HUES48 (cell line): ENCODE measurements at regions not wholly inside any gene's neighbourhood (a gene's known extent, or its start where the extent isn't known, plus 50 kb on each side); places are given as distances from the start of the nearest gene placed in this dataset.

Source experiments
- H3K27ac ChIP-seq: one replicate; pipeline ENCODE4 v1.7.0; 2013; ENCODE audit warnings: low read depth, low read length, inconsistent platforms
- H3K27me3 ChIP-seq: 2 replicates; pipeline ENCODE4 v1.6.1; 2013; ENCODE audit warnings: mild to moderate bottlenecking, low read length; ENCODE audit not compliant: control insufficient read depth, insufficient read depth
- H3K36me3 ChIP-seq: 2 replicates; pipeline ENCODE4 v1.6.1; 2013; ENCODE audit warnings: low read length; ENCODE audit not compliant: control insufficient read depth, insufficient read depth
- H3K4me1 ChIP-seq: 2 replicates; pipeline ENCODE4 v1.6.1; 2013; ENCODE audit warnings: mild to moderate bottlenecking, low read length; ENCODE audit not compliant: control insufficient read depth, insufficient read depth
- H3K4me3 ChIP-seq: 2 replicates; pipeline ENCODE4 v1.5.1; 2013; ENCODE audit warnings: mild to moderate bottlenecking, low read depth, low read length
- H3K9ac ChIP-seq: 2 replicates; pipeline ENCODE4 v1.6.1; 2013; ENCODE audit warnings: mild to moderate bottlenecking, low read depth, low read length, moderate library complexity
- H3K9me3 ChIP-seq: 2 replicates; pipeline ENCODE4 v1.6.1; 2013; ENCODE audit warnings: low read length; ENCODE audit not compliant: control insufficient read depth, insufficient read depth

GRCh38 chr3:76702676-76703075 is 337.2 kb upstream of the ROBO2 start:
- no peaks in the 10 kb centered on the region for H3K9me3 ChIP-seq
- H3K27ac ChIP-seq, result no peak overlapping the region

GRCh38 chr3:76715426-76715825 is 324.5 kb upstream of the ROBO2 start:
- H3K9ac ChIP-seq, result no peak overlapping the region
- no peaks in the 10 kb centered on the region for H3K27me3 ChIP-seq
- H3K4me1 ChIP-seq, result no peaks in the 10 kb centered on the region
- no peaks in the 10 kb centered on the region for H3K9me3 ChIP-seq
- H3K4me3 ChIP-seq, result no peak overlapping the region
- H3K27ac ChIP-seq, result no peak overlapping the region
- no peaks in the 10 kb centered on the region for H3K36me3 ChIP-seq

More at GRCh38 chr3:76702676-76703075, 337.2 kb upstream of the ROBO2 start:
- Histone ChIP-seq H3K4me3 (0 out of 2 replicates have a peak overlapping the region, but pooled peaks have one; percentile 8), H3K4me1 (peaks cover 27% of the 10 kb centered on the region), H3K36me3 (no peaks in the 10 kb centered on the region), H3K9ac (no peak overlapping the region), H3K27me3 (no peaks in the 10 kb centered on the region)

DNA sequence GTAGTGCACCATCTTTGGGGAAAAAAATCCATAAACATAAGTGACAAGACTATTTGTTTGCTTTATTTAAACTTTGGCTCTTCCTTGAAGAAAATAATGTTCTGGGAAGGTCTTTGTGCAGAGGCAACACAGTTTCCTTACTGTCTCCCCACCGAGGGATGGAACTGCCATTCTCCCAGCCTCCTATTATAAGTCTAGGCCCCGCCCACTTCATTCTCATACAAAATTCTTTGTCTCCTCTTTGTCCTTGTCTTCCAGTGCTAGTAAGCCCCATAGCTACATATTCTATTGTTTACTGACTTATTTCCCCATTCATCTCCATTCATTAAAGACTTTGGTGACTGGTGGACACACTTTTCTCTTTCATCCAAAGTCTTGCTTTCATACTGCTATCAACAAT is 316.5 kb upstream of the ROBO2 start:
- Histone ChIP-seq H3K36me3 (no peaks in the 10 kb centered on the region), H3K9ac (no peak overlapping the region), H3K27me3 (no peaks in the 10 kb centered on the region), H3K4me1 (0 out of 2 replicates have a peak, but pooled peaks cover 5% of the 10 kb centered on the region), H3K9me3 (no peaks in the 10 kb centered on the region), H3K4me3 (no peak overlapping the region), H3K27ac (no peak overlapping the region)

DNA sequence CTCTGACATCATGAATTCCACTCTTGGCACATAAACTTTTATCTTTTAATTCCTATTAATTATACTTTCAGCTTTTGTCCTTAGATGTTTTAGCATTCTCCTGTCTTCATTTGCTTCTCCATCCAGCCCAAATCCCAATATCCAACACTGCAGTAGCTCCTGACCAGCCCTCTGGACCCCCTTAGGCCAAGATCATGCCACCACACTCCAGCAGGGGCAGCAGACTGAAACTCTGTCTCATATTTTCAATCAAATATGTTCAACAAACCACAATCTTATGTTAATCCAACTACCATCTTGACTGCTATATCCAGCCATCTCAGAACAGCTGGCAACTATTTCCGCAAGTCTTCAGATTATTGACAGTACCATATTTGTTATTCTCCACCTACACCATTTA is 315.8 kb upstream of the ROBO2 start:
- Histone ChIP-seq H3K4me1 (0 out of 2 replicates have a peak, but pooled peaks cover 5% of the 10 kb centered on the region), H3K27me3 (no peaks in the 10 kb centered on the region), H3K27ac (no peak overlapping the region), H3K9me3 (no peaks in the 10 kb centered on the region), H3K36me3 (no peaks in the 10 kb centered on the region), H3K9ac (no peak overlapping the region), H3K4me3 (no peak overlapping the region)

DNA sequence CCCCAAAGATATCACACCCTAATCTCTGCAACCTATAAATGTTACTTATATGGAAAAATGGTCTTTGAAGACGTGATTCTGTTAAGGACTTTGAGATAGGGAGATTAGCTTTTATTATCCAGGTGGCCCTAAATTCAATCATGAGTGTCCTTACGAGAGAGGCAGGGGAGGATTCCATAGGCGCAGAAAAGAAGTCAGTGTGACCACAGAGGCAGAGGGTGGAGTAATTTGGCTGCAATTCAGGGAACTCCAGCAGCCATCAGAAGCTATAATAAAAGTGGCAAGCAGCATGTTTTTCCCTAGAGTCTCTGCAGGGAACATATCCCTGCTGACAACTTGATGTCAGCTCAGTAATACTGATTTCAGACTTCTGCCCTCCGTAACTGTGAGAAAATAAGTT is 315.2 kb upstream of the ROBO2 start:
- H3K4me3 ChIP-seq, result no peak overlapping the region
- H3K36me3 ChIP-seq, result no peaks in the 10 kb centered on the region
- no peak overlapping the region for H3K9ac ChIP-seq
- no peaks in the 10 kb centered on the region for H3K27me3 ChIP-seq
- no peaks in the 10 kb centered on the region for H3K9me3 ChIP-seq
- H3K4me1 ChIP-seq, result 0 out of 2 replicates have a peak, but pooled peaks cover 5% of the 10 kb centered on the region
- H3K27ac ChIP-seq, result no peak overlapping the region

DNA sequence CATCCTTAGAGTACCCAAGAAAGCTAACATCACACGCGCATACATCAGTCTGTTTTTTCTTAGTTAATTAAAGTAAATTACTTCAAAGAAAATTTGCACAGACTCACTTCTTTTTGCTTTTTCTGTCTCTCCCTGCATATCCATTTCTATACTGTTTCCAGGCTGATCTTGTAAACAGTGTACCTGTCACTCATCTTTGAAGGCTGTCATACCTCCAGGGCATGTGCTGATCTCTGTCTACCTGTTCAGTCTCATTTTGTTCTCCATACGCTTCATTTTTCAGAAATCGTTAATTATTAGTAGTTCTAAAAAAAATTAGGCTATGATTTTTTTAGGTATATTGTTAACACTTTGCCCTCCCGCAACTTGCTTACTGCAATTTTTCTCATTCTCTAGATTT is 313.9 kb upstream of the ROBO2 start:
- Histone ChIP-seq H3K27me3 (no peaks in the 10 kb centered on the region), H3K27ac (no peak overlapping the region), H3K4me1 (0 out of 2 replicates have a peak, but pooled peaks cover 5% of the 10 kb centered on the region), H3K9ac (no peak overlapping the region), H3K36me3 (no peaks in the 10 kb centered on the region), H3K9me3 (no peaks in the 10 kb centered on the region), H3K4me3 (no peak overlapping the region)

GRCh38 chr3:76728426-76728825 is 311.5 kb upstream of the ROBO2 start:
- Histone ChIP-seq H3K9me3 (no peaks in the 10 kb centered on the region), H3K9ac (no peak overlapping the region), H3K36me3 (no peaks in the 10 kb centered on the region), H3K4me3 (no peak overlapping the region), H3K27ac (no peak overlapping the region), H3K27me3 (no peaks in the 10 kb centered on the region), H3K4me1 (0 out of 2 replicates have a peak, but pooled peaks cover 5% of the 10 kb centered on the region)

- Histone ChIP-seq H3K4me3 (no peak overlapping the region), H3K27ac (no peak overlapping the region), H3K36me3 (no peaks in the 10 kb centered on the region), H3K9me3 (no peaks in the 10 kb centered on the region), H3K27me3 (no peaks in the 10 kb centered on the region), H3K4me1 (no peaks in the 10 kb centered on the region), H3K9ac (no peak overlapping the region)
Measured at GRCh38 chr3:76731471-76731870, 308.4 kb upstream of the ROBO2 start.

GRCh38 chr3:76733073-76733759 is 306.7 kb upstream of the ROBO2 start:
- H3K27me3 ChIP-seq, result no peaks in the 10 kb centered on the region
- H3K36me3 ChIP-seq, result no peaks in the 10 kb centered on the region
- no peaks in the 10 kb centered on the region for H3K9me3 ChIP-seq
- H3K27ac ChIP-seq, result no peak overlapping the region
- H3K4me3 ChIP-seq, result no peak overlapping the region
- no peaks in the 10 kb centered on the region for H3K4me1 ChIP-seq
- no peak overlapping the region for H3K9ac ChIP-seq

DNA sequence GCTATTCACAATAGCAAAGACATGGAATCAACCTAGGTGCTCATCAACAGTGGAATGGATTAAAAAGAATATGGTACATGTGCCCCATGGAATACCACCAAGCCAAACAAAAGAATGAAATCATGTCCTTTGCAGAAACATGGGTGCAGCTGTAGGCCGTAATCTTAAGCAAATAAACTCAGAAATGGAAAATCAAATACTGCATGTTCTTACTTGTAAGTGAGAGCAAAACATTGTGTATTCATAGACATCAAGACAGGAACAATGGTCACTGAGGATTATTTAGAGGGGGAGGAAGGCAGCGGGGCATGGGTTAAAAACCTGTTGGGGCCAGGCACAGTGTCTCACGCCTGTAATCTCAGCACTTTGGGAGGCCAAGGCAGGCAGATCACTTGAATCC is 304.7 kb upstream of the ROBO2 start:
- H3K9ac ChIP-seq, result no peak overlapping the region
- no peaks in the 10 kb centered on the region for H3K4me1 ChIP-seq
- H3K27ac ChIP-seq, result no peak overlapping the region
- H3K4me3 ChIP-seq, result no peak overlapping the region
- no peaks in the 10 kb centered on the region for H3K36me3 ChIP-seq
- H3K9me3 ChIP-seq, result no peaks in the 10 kb centered on the region
- H3K27me3 ChIP-seq, result no peaks in the 10 kb centered on the region

GRCh38 chr3:76753599-76753998 is 286.3 kb upstream of the ROBO2 start:
- Histone ChIP-seq H3K4me1 (no peaks in the 10 kb centered on the region), H3K27me3 (no peaks in the 10 kb centered on the region), H3K9me3 (no peaks in the 10 kb centered on the region), H3K36me3 (no peaks in the 10 kb centered on the region), H3K27ac (no peak overlapping the region), H3K9ac (no peak overlapping the region), H3K4me3 (no peak overlapping the region)
